Adipocyte (in vitro differentiated cells): ENCODE measurements at regions not wholly inside any gene's neighbourhood (a gene's known extent, or its start where the extent isn't known, plus 50 kb on each side); places are given as distances from the start of the nearest gene placed in this dataset.

ENCODE experiments used
- DNase-seq: peaks from one replicate; pipeline ENCODE4 v3.0.0-alpha.2; 2015; ENCODE audit warnings: low read depth
- H3K27me3 ChIP-seq: replicated peaks from 2 replicates; pipeline ENCODE4 v1.7.0; 2013; ENCODE audit warnings: mild to moderate bottlenecking, low read length, moderate library complexity; ENCODE audit not compliant: control insufficient read depth, insufficient read depth
- H3K36me3 ChIP-seq: 2 replicates; pipeline ENCODE4 v1.7.0; 2013; ENCODE audit warnings: low read length, mild to moderate bottlenecking, moderate library complexity; ENCODE audit not compliant: control insufficient read depth, insufficient read depth, severe bottlenecking
- H3K4me1 ChIP-seq: 2 replicates; pipeline ENCODE4 v1.7.0; 2013; ENCODE audit warnings: mild to moderate bottlenecking, low read length, moderate library complexity; ENCODE audit not compliant: control insufficient read depth, insufficient read depth
- H3K4me3 ChIP-seq: 2 replicates; pipeline ENCODE4 v1.7.0; 2013; ENCODE audit warnings: mild to moderate bottlenecking, low read length, moderate library complexity
- H3K9ac ChIP-seq: 2 replicates; pipeline ENCODE4 v1.7.0; 2013; ENCODE audit warnings: mild to moderate bottlenecking, low read length, moderate library complexity
- H3K9me3 ChIP-seq: 2 replicates; pipeline ENCODE4 v1.7.0; 2013; ENCODE audit warnings: mild to moderate bottlenecking, low read length, moderate library complexity; ENCODE audit not compliant: control insufficient read depth

GRCh38 chr4:59175617-59176016, 2024.5 kb upstream of the ADGRL3 start:
- no peak for DNase-seq

DNA sequence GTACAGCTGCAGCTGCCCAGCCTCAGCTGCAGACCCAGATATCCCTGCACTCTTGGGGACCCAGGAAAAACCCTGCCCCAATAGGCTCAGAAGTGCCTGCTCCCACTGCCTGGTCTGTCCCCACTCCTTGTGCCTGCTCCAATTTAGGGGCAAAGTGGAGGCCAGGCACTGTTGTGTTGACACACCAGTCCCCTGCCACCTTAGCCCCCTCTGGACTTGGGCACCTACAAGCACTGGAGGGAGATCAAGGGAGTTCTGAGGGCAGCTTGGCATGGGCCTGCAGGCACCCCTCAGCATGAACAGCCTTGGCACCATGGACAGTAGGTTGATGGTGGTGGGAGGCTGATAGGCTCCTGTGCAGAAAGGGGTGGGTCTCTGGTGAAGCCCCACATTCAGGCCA, 2020.8 kb upstream of the ADGRL3 start:
- Histone ChIP-seq H3K4me3 (no peak overlapping the region), H3K36me3 (no peaks in the 10 kb centered on the region), H3K9ac (no peak overlapping the region), H3K27me3 (no peaks in the 10 kb centered on the region), H3K9me3 (no peaks in the 10 kb centered on the region), H3K4me1 (no peaks in the 10 kb centered on the region)
- DNase-seq = no peak

More at GRCh38 chr4:59175617-59176016, 2024.5 kb upstream of the ADGRL3 start:
- no peak overlapping the region for H3K9ac ChIP-seq
- no peak overlapping the region for H3K4me3 ChIP-seq
- H3K27me3 ChIP-seq = no peaks in the 10 kb centered on the region
- no peaks in the 10 kb centered on the region for H3K9me3 ChIP-seq
- no peaks in the 10 kb centered on the region for H3K4me1 ChIP-seq
- no peaks in the 10 kb centered on the region for H3K36me3 ChIP-seq

DNA sequence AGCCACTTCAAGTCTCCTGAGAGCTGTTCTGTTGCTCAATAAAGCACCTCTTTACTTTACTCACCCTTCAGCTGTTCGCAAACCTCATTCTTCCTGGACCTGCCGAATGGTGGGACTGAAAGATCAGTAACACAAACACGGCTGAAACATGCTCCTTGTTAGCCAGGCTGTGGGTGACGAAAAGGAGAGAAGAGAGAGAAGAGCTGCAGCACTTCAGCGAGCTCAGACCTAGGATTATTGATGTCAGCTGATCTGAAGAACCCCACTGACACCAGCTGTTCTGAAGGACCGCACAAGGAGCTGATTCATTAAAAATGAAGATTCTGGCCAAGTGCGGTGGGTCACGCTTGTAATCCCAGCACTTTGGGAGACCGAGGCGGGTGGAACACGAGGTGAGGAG, 2020.0 kb upstream of the ADGRL3 start:
- no peaks in the 10 kb centered on the region for H3K27me3 ChIP-seq
- no peak overlapping the region for H3K4me3 ChIP-seq
- no peaks in the 10 kb centered on the region for H3K4me1 ChIP-seq
- no peak for DNase-seq
- H3K9me3 ChIP-seq = no peaks in the 10 kb centered on the region
- H3K9ac ChIP-seq = no peak overlapping the region
- no peaks in the 10 kb centered on the region for H3K36me3 ChIP-seq

- no peaks in the 10 kb centered on the region for H3K9me3 ChIP-seq
- no peaks in the 10 kb centered on the region for H3K27me3 ChIP-seq
- no peak overlapping the region for H3K4me3 ChIP-seq
- H3K36me3 ChIP-seq = no peaks in the 10 kb centered on the region
- no peaks in the 10 kb centered on the region for H3K4me1 ChIP-seq
- no peak overlapping the region for H3K9ac ChIP-seq
- DNase-seq = no peak
Observed at GRCh38 chr4:59180969-59181368, 2019.2 kb upstream of the ADGRL3 start.

DNA sequence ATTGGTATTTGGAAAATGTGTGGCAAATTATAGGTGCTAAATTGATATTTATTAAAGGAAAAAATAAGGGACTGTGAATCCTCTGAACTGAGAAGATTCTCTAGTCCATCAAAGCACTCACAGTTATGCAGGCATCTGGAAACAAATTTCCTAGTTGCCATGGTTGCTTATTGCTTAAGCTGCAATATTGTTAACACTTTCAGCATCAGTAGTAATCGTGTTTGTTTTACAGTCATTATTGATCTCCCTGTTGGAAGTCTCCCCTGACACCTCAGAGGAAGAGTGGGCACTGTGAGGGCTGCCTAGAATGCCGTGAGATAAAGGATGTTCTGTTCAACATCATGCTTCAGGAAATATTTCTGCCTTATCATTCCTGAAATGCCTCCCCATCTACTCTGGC, 2004.3 kb upstream of the ADGRL3 start:
- no peak for DNase-seq
- peaks cover 4% of the 10 kb centered on the region for H3K4me1 ChIP-seq
- H3K27me3 ChIP-seq = no peaks in the 10 kb centered on the region
- H3K9me3 ChIP-seq = no peaks in the 10 kb centered on the region
- no peaks in the 10 kb centered on the region for H3K36me3 ChIP-seq
- H3K4me3 ChIP-seq = no peak overlapping the region
- no peak overlapping the region for H3K9ac ChIP-seq

- Histone ChIP-seq H3K4me1 (peaks cover 5% of the 10 kb centered on the region), H3K36me3 (no peaks in the 10 kb centered on the region), H3K4me3 (no peak overlapping the region), H3K9ac (no peak overlapping the region), H3K9me3 (no peaks in the 10 kb centered on the region), H3K27me3 (no peaks in the 10 kb centered on the region)
- DNase-seq = peak; percentile 1
Observed at GRCh38 chr4:59200992-59201391, 1999.1 kb upstream of the ADGRL3 start.

DNA sequence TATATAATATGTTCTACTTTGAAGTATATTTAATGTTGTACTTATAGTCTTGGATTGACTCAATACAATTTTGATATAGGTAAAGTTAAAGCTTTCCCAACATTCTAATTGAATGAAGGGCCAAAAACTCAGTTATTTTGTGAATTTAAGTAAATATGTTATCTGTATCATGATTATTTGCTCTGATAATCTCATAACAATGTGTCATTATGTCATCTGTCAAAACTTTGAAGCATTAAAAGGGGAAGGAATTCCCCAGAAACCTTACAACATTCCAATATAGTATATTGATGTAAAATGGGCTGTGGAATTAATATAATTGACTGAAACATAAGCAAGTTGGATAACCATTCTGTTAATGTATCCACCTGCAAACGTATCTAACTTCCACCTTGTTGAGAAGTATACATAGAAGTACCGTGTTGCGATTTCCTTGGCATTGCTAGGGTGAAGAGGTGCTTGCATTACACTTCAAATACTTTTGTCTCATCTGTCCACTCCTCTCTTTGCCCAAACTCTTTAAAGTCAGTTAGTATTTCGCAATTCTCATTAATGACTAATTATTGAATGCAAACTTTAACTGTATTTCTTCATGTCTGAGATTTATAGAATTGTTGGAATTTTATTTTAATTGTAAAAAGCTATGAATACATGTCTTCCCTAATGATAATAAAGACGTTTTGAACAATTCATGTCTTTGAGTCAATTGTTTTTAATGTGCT, 1982.1 kb upstream of the ADGRL3 start:
- Histone ChIP-seq H3K4me3 (no peak overlapping the region), H3K36me3 (no peaks in the 10 kb centered on the region), H3K27me3 (no peaks in the 10 kb centered on the region), H3K9me3 (no peaks in the 10 kb centered on the region), H3K9ac (no peak overlapping the region), H3K4me1 (no peaks in the 10 kb centered on the region)
- no peak for DNase-seq

GRCh38 chr4:59222221-59222620, 1977.9 kb upstream of the ADGRL3 start:
- no peak overlapping the region for H3K4me3 ChIP-seq
- no peaks in the 10 kb centered on the region for H3K9me3 ChIP-seq
- no peaks in the 10 kb centered on the region for H3K27me3 ChIP-seq
- DNase-seq = no peak
- H3K9ac ChIP-seq = no peak overlapping the region
- H3K36me3 ChIP-seq = no peaks in the 10 kb centered on the region
- no peaks in the 10 kb centered on the region for H3K4me1 ChIP-seq

GRCh38 chr4:59223292-59223941, 1976.7 kb upstream of the ADGRL3 start:
- no peaks in the 10 kb centered on the region for H3K36me3 ChIP-seq

GRCh38 chr4:59238212-59238611, 1961.9 kb upstream of the ADGRL3 start:
- Histone ChIP-seq H3K9ac (no peak overlapping the region), H3K4me3 (no peak overlapping the region), H3K4me1 (no peaks in the 10 kb centered on the region), H3K27me3 (no peaks in the 10 kb centered on the region), H3K9me3 (peaks cover 7% of the 10 kb centered on the region), H3K36me3 (no peaks in the 10 kb centered on the region)
- no peak for DNase-seq

More at GRCh38 chr4:59223292-59223941, 1976.7 kb upstream of the ADGRL3 start:
- Histone ChIP-seq H3K4me1 (no peaks in the 10 kb centered on the region), H3K9ac (no peak overlapping the region), H3K27me3 (no peaks in the 10 kb centered on the region), H3K4me3 (no peak overlapping the region), H3K9me3 (no peaks in the 10 kb centered on the region)
- DNase-seq = no peak

DNA sequence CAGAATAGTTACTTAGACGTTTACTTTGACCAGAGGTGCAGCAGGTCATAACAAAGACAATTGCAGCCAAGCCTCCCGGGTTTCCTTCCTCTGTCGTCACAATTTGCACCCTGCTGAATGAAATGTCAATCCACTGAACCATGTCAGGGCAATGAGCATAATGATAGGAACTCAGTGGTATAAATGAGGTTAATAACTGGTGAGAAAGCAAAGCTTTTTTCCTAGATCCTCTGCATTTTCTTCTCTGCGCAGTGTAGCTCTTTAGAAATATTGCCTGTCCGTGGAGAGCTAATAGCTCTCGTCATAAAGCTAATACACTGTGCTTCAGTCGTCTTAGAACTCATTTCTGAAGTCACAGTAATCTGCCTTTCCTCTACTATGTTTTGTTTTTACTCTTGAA, 1960.1 kb upstream of the ADGRL3 start:
- DNase-seq = no peak
- peaks cover 7% of the 10 kb centered on the region for H3K9me3 ChIP-seq
- H3K27me3 ChIP-seq = no peaks in the 10 kb centered on the region
- H3K4me3 ChIP-seq = no peak overlapping the region
- no peaks in the 10 kb centered on the region for H3K36me3 ChIP-seq
- H3K9ac ChIP-seq = no peak overlapping the region
- no peaks in the 10 kb centered on the region for H3K4me1 ChIP-seq
